Epithelial cell of proximal tubule (primary cell): ENCODE measurements at regions not wholly inside any gene's neighbourhood (a gene's known extent, or its start where the extent isn't known, plus 50 kb on each side); places are given as distances from the start of the nearest gene placed in this dataset.

Source experiments
- DNase-seq: peaks from one replicate; pipeline ENCODE4 v3.0.0-alpha.2; 2011; ENCODE audit warnings: low read depth
- H3K4me3 ChIP-seq: 2 replicates; pipeline ENCODE4 v1.5.1; 2011; ENCODE audit warnings: low read depth, mild to moderate bottlenecking, low read length
- TF ChIP-seq, protein P1 (sequence below): conservative IDR thresholded peaks from 2 replicates; pipeline ENCODE4 v1.5.1; 2012; ENCODE audit warnings: low read depth, mild to moderate bottlenecking, low read length

DNA sequence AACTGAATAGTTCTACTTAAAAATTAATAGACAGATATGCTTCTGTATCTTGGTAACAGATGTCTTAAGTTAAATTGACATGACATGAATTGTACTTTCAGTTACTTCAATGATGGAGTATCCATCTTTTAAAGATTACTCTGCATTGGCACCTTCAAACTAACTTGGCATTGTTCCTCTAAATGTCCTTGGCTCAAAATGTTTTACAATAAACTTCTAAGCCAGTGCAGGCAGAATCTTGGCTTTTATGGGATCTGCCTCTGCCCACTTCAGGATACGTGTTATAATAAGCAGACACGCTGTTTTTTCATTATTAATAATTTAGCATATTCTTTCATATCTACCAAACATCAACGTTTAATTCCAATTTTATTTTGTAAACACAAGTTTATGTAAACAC is 873.4 kb upstream of the ADAMTS5 start:
- no peak overlapping the region for H3K4me3 ChIP-seq
- DNase-seq, result no peak
- TF ChIP-seq, protein P1, sequence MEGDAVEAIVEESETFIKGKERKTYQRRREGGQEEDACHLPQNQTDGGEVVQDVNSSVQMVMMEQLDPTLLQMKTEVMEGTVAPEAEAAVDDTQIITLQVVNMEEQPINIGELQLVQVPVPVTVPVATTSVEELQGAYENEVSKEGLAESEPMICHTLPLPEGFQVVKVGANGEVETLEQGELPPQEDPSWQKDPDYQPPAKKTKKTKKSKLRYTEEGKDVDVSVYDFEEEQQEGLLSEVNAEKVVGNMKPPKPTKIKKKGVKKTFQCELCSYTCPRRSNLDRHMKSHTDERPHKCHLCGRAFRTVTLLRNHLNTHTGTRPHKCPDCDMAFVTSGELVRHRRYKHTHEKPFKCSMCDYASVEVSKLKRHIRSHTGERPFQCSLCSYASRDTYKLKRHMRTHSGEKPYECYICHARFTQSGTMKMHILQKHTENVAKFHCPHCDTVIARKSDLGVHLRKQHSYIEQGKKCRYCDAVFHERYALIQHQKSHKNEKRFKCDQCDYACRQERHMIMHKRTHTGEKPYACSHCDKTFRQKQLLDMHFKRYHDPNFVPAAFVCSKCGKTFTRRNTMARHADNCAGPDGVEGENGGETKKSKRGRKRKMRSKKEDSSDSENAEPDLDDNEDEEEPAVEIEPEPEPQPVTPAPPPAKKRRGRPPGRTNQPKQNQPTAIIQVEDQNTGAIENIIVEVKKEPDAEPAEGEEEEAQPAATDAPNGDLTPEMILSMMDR, result no peak

DNA sequence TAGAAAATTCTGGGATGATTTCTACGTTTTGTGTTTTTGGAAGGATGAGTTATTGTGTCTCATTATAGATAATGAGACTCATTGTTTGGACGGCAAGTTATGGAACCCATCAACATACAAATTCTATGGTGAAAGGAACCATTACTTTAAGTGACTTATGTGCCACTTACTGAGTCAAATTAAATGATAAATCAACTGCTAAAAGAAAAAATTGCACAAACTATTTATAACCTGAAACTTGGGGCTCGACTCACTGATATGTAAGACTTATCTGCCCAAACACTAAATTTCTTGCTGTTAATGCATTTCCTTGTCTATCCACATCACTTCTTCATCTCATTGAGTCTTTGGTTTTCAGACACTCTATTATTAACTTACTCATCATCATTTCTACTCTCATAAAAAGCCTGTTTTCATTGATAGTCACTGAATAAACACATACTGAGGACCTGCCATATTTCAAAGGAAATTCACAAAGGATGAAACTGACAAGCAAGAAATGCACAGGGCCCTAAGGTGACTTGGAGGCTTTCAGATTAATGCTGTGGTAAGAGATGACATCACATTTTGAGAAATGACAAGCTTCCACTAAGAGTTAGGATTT is 872.7 kb upstream of the ADAMTS5 start:
- no peak overlapping the region for H3K4me3 ChIP-seq
- TF ChIP-seq, protein P1, result no peak
- no peak for DNase-seq

- DNase-seq, result no peak
- TF ChIP-seq, protein P1, result no peak
- no peak overlapping the region for H3K4me3 ChIP-seq
These were observed 871.7 kb upstream of the ADAMTS5 start for GRCh38 chr21:27838573-27838972.

DNA sequence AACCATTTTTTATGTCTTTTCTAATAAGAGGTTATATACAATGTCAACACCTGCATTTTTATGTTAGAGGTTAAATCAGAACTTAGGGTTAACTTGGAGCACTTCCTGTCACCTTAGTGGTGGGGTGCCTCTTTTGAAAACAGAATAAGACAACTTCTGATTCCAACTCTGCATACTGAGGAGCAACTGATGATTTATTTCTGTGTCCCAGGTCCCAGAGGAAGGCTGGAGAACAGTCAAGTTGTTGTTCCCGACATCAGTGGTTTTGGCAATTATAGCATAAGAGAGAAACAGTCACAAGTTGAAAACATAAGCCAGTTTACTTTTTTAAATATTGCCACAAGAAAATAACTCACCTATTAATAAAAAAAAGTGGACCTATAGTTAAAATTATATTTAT is 871.0 kb upstream of the ADAMTS5 start:
- DNase-seq, result no peak
- no peak overlapping the region for H3K4me3 ChIP-seq
- TF ChIP-seq, protein P1, result no peak

DNA sequence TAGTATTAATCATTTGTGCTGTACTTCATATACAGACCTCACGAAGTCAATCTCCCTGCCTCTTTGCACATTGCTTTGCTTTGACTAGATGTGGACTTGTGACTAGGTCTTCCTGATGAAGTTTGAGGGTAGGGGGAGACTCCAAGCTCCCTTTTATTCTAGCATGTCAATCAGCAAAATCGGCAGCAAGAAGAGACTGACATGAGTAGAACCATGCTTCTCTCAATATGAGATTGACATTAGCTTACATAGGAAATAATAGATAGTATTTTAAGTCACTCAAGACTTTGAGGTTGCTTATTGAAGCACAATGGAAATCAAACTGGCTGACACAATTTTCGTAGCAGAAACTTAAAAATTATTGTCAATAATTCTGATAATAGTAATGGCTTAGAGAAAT is 866.4 kb upstream of the ADAMTS5 start:
- H3K4me3 ChIP-seq, result no peak overlapping the region
- TF ChIP-seq, protein P1, result no peak
- no peak for DNase-seq

DNA sequence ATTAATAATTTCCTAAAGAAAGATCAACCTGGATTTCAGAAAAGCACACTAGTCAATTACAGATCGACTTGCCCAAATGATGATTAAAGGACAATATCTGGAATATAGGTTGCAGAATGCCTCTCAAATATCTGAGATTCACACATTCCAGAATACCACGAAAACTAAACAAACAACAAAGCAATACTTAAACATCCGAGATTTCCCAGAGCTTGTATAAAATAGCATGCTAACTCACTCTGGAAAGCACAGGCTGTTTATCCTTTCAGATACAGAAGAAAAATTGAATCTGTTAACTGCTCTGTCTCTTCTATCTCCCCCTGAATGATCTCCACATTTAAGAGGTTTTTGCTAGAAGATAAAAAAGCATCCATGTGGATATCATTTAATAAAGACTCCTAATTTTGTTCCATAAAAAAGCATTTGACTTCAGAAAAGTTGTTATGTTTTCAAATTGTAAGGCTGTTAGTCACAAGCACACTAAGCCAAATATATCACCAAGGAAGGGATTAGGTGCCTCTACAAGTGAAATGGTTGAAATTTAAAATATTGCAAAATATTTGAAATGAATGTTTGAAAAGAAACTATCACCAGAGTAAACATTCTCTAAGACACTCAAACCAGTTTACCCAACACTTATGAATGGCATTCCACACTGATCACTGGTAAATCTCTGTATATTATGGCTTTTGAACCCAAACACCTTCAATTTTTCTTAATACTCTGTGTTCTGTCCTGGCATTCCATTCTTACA is 865.1 kb upstream of the ADAMTS5 start:
- TF ChIP-seq, protein P1, result no peak
- DNase-seq, result no peak
- H3K4me3 ChIP-seq, result no peak overlapping the region

GRCh38 chr21:27831177-27831576 is 864.3 kb upstream of the ADAMTS5 start:
- TF ChIP-seq, protein P1, result no peak
- DNase-seq, result no peak
- no peak overlapping the region for H3K4me3 ChIP-seq
